Natural killer cell treated with Interleukin-12 subunit alpha and Interleukin-12 subunit beta and Interleukin-15 and Interleukin-18, amount 100 ng/mL, for 72 hours (primary cell): ENCODE measurements at regions not wholly inside any gene's neighbourhood (a gene's known extent, or its start where the extent isn't known, plus 50 kb on each side); places are given as distances from the start of the nearest gene placed in this dataset.

Source experiments
- ATAC-seq, 2 donors: fragments of 150-1000 bp; cut with Tn5 transposase in 1 of 2; sonication (Bioruptor Pico), chemical (Tn5 transposase) in 1 of 2; 2 replicates each; pipeline ENCODE4 v1.10.0; 2021
- DNase-seq: peaks from one replicate; pipeline ENCODE4 v3.0.0; 2022; ENCODE audit warnings: low spot score
- H3K27ac Mint-ChIP-seq, 2 donors: 1 replicate in 1 of 2; 2 replicates in 1 of 2; pipeline ENCODE4 v1.8.0; 2022; ENCODE audit warnings: mixed read lengths in 2 of 2, mild to moderate bottlenecking in 1 of 2, moderate library complexity in 1 of 2
- H3K27me3 Mint-ChIP-seq, 2 donors: 1 replicate in 1 of 2; 2 replicates in 1 of 2; pipeline ENCODE4 v1.8.0; 2022; ENCODE audit warnings: mixed read lengths in 2 of 2
- H3K36me3 Mint-ChIP-seq: one replicate; pipeline ENCODE4 v1.8.0; 2022; ENCODE audit warnings: mixed read lengths
- H3K4me1 Mint-ChIP-seq, 2 donors: 1 replicate in 1 of 2; 2 replicates in 1 of 2; pipeline ENCODE4 v1.8.0; 2022; ENCODE audit warnings: low read depth in 2 of 2, mixed read lengths in 2 of 2, mild to moderate bottlenecking in 1 of 2
- H3K4me3 Mint-ChIP-seq: one replicate; pipeline ENCODE4 v1.8.0; 2022; ENCODE audit warnings: mixed read lengths
- H3K9me3 Mint-ChIP-seq: 2 replicates; pipeline ENCODE4 v1.8.0; 2022; ENCODE audit warnings: mixed read lengths

- H3K27ac Mint-ChIP-seq, result no peak overlapping the region
- H3K27me3 Mint-ChIP-seq, result no peaks in the 10 kb centered on the region
- ATAC-seq (no peak), DNase-seq (no peak)
- no peak overlapping the region for H3K4me3 Mint-ChIP-seq
- peaks cover 0 to 2% of the 10 kb centered on the region in 2 donors for H3K4me1 Mint-ChIP-seq
- H3K36me3 Mint-ChIP-seq, result no peaks in the 10 kb centered on the region
- H3K9me3 Mint-ChIP-seq, result no peaks in the 10 kb centered on the region
Observed at GRCh38 chr17:79280866-79281572, 206.4 kb downstream of the ENGASE start.

GRCh38 chr17:79280010-79280409 lies 205.4 kb downstream of the ENGASE start:
- Mint-ChIP-seq H3K27ac (no peak overlapping the region), H3K4me1 (peaks cover 0 to 5% of the 10 kb centered on the region in 2 donors), H3K9me3 (no peaks in the 10 kb centered on the region), H3K4me3 (no peak overlapping the region), H3K36me3 (no peaks in the 10 kb centered on the region), H3K27me3 (no peaks in the 10 kb centered on the region)
- DNase-seq (no peak), ATAC-seq (no peak)

- ATAC-seq, result no peak
- Mint-ChIP-seq H3K4me3 (no peak overlapping the region), H3K9me3 (no peaks in the 10 kb centered on the region), H3K27me3 (no peaks in the 10 kb centered on the region), H3K27ac (no peak overlapping the region), H3K4me1 (peaks cover 0 to 5% of the 10 kb centered on the region in 2 donors), H3K36me3 (no peaks in the 10 kb centered on the region)
- no peak for DNase-seq
Observed at GRCh38 chr17:79279320-79279719, 204.7 kb downstream of the ENGASE start.

DNA sequence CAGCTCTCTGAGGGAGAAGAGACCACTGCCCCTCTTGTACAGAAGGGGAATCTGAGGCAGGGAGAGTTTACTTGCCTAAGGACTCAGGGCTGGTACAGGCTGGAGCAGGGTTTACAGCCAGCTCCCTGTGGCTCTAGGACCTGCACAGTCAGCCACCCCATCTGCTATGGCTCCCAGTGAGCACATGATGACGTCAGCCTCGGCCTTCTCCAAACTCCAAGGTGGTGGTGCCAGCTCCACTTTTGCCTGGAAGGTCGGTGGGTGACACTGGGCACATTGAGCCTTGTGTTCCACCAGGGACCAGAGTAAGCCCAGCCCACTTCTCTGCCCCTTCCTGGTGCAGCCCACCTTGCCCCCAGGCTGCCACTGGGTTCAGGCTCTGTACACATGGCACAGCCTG lies 202.2 kb downstream of the ENGASE start:
- Mint-ChIP-seq H3K27ac (no peak overlapping the region), H3K4me3 (no peak overlapping the region), H3K27me3 (peaks cover 0 to 2% of the 10 kb centered on the region in 2 donors), H3K9me3 (no peaks in the 10 kb centered on the region), H3K36me3 (no peaks in the 10 kb centered on the region), H3K4me1 (peaks cover 0 to 5% of the 10 kb centered on the region in 2 donors)
- ATAC-seq, result peak in 1 of 2 donors; percentile 46
- DNase-seq, result no peak

GRCh38 chr17:79273660-79274059 lies 199.0 kb downstream of the ENGASE start:
- H3K9me3 Mint-ChIP-seq, result no peaks in the 10 kb centered on the region
- no peak overlapping the region for H3K4me3 Mint-ChIP-seq
- no peak overlapping the region for H3K27ac Mint-ChIP-seq
- no peak for ATAC-seq
- H3K36me3 Mint-ChIP-seq, result no peaks in the 10 kb centered on the region
- peaks cover 16 to 17% of the 10 kb centered on the region in 2 donors for H3K27me3 Mint-ChIP-seq
- no peak for DNase-seq
- H3K4me1 Mint-ChIP-seq, result peaks cover 0 to 2% of the 10 kb centered on the region in 2 donors

DNA sequence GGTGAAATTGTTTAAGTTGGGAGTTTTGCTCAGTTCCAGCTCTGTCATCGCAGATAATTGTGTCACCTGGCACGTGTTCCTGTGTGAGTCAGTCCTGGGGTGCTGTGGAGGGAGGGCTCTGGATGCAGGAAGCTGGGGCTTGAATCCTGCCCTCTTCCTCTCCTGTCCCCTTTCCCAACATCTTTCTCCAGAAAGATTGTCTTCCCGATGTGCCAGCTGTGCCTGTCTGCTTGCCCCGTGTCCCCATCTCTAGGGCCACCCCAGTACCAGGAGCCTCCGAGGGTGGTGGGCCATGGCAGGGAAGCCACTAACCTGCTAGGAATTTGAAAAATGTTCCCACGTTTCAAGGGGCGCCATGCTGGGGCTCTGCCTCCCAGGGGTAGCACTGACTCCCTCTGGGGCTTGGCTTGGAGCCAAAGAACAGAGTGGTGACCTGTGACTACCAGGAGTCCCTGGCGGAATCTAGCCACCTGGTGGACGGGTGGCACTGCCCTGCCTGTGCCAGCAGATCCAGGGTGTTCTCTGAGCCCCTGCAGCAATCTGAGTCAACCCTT lies 198.1 kb downstream of the ENGASE start:
- Mint-ChIP-seq H3K36me3 (no peaks in the 10 kb centered on the region), H3K27me3 (peaks cover 21 to 22% of the 10 kb centered on the region in 2 donors), H3K27ac (no peak overlapping the region), H3K4me1 (peaks cover 0 to 2% of the 10 kb centered on the region in 2 donors), H3K9me3 (no peaks in the 10 kb centered on the region), H3K4me3 (no peak overlapping the region)
- no peak for DNase-seq
- no peak for ATAC-seq

GRCh38 chr17:79272220-79272619 lies 197.6 kb downstream of the ENGASE start:
- Mint-ChIP-seq H3K4me3 (no peak overlapping the region), H3K27ac (no peak overlapping the region)
- DNase-seq, result no peak

GRCh38 chr17:79269620-79270019 lies 195.0 kb downstream of the ENGASE start:
- no peaks in the 10 kb centered on the region for H3K9me3 Mint-ChIP-seq
- H3K4me3 Mint-ChIP-seq, result no peak overlapping the region
- H3K27ac Mint-ChIP-seq, result no peak overlapping the region
- DNase-seq (no peak), ATAC-seq (no peak)
- H3K4me1 Mint-ChIP-seq, result no peaks in the 10 kb centered on the region
- H3K36me3 Mint-ChIP-seq, result no peaks in the 10 kb centered on the region
- H3K27me3 Mint-ChIP-seq, result peaks cover 21 to 22% of the 10 kb centered on the region in 2 donors

More at GRCh38 chr17:79272220-79272619, 197.6 kb downstream of the ENGASE start:
- ATAC-seq, result no peak
- H3K27me3 Mint-ChIP-seq, result peaks cover 21 to 22% of the 10 kb centered on the region in 2 donors
- no peaks in the 10 kb centered on the region for H3K9me3 Mint-ChIP-seq
- peaks cover 0 to 2% of the 10 kb centered on the region in 2 donors for H3K4me1 Mint-ChIP-seq
- no peaks in the 10 kb centered on the region for H3K36me3 Mint-ChIP-seq

GRCh38 chr17:79263191-79263590 lies 188.6 kb downstream of the ENGASE start:
- no peaks in the 10 kb centered on the region for H3K4me1 Mint-ChIP-seq
- no peaks in the 10 kb centered on the region for H3K36me3 Mint-ChIP-seq
- H3K9me3 Mint-ChIP-seq, result no peaks in the 10 kb centered on the region
- DNase-seq (no peak), ATAC-seq (no peak)
- H3K27ac Mint-ChIP-seq, result no peak overlapping the region
- no peak overlapping the region for H3K4me3 Mint-ChIP-seq
- peaks cover under 1% of the 10 kb centered on the region in 2 donors for H3K27me3 Mint-ChIP-seq

DNA sequence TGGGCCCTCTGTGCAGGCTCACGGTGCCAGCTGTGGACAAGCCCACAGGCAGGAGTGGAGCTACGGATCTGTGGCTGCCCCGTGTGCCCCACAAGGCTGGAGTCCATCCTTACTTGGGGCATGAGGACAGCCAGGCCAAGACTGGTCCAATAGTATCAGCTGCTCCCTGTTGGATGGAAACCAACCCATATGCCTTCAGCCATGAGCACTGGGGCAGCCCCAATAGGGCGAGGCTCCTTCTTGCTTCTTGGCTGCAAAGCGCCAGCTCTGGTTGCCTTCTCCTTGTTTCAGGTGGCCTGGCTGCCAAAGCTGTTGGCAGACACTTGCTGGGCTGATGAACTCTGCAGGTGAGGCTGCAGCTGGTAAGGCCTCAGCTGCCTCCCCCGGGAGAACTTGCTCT lies 188.0 kb downstream of the ENGASE start:
- H3K9me3 Mint-ChIP-seq, result no peaks in the 10 kb centered on the region
- H3K4me3 Mint-ChIP-seq, result no peak overlapping the region
- H3K27ac Mint-ChIP-seq, result no peak overlapping the region
- DNase-seq (no peak), ATAC-seq (no peak)
- H3K36me3 Mint-ChIP-seq, result no peaks in the 10 kb centered on the region
- H3K4me1 Mint-ChIP-seq, result no peaks in the 10 kb centered on the region
- H3K27me3 Mint-ChIP-seq, result no peaks in the 10 kb centered on the region

GRCh38 chr17:79261355-79262072 lies 186.9 kb downstream of the ENGASE start:
- no peak for DNase-seq
- no peaks in the 10 kb centered on the region for H3K9me3 Mint-ChIP-seq

GRCh38 chr17:79258843-79259242 lies 184.2 kb downstream of the ENGASE start:
- H3K36me3 Mint-ChIP-seq, result no peaks in the 10 kb centered on the region
- peaks cover 0 to 2% of the 10 kb centered on the region in 2 donors for H3K27me3 Mint-ChIP-seq
- H3K4me3 Mint-ChIP-seq, result no peak overlapping the region
- no peaks in the 10 kb centered on the region for H3K9me3 Mint-ChIP-seq
- ATAC-seq, result no peak
- no peak overlapping the region for H3K27ac Mint-ChIP-seq
- no peak for DNase-seq
- no peaks in the 10 kb centered on the region for H3K4me1 Mint-ChIP-seq

More at GRCh38 chr17:79261355-79262072, 186.9 kb downstream of the ENGASE start:
- Mint-ChIP-seq H3K27ac (no peak overlapping the region), H3K4me3 (no peak overlapping the region), H3K27me3 (peaks cover 0 to 2% of the 10 kb centered on the region in 2 donors), H3K4me1 (no peaks in the 10 kb centered on the region), H3K36me3 (no peaks in the 10 kb centered on the region)
- ATAC-seq, result no peak

DNA sequence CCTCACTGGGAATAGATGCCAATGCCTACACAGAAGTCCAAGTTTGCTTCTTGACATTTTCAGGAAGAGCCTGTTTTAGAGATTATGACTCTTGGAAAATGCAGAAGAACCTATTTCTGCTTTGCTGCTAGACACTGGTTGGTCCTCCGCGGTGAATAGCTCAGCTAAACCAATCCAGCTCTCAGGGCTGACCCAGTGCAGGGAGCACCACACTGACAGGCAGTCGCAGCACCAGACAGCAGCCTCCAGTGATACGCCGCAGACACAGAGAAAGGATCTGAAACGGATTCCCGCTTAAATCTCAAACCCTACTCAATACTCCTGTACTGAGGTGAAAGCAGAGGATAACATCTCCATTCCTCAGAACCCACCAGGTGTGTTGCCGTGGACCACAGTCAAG lies 183.4 kb downstream of the ENGASE start:
- no peak overlapping the region for H3K27ac Mint-ChIP-seq
- no peak overlapping the region for H3K4me3 Mint-ChIP-seq
- no peak for DNase-seq
- peaks cover 0 to 2% of the 10 kb centered on the region in 2 donors for H3K27me3 Mint-ChIP-seq
- H3K36me3 Mint-ChIP-seq, result no peaks in the 10 kb centered on the region
- no peaks in the 10 kb centered on the region for H3K9me3 Mint-ChIP-seq
- no peaks in the 10 kb centered on the region for H3K4me1 Mint-ChIP-seq
- ATAC-seq, result no peak

DNA sequence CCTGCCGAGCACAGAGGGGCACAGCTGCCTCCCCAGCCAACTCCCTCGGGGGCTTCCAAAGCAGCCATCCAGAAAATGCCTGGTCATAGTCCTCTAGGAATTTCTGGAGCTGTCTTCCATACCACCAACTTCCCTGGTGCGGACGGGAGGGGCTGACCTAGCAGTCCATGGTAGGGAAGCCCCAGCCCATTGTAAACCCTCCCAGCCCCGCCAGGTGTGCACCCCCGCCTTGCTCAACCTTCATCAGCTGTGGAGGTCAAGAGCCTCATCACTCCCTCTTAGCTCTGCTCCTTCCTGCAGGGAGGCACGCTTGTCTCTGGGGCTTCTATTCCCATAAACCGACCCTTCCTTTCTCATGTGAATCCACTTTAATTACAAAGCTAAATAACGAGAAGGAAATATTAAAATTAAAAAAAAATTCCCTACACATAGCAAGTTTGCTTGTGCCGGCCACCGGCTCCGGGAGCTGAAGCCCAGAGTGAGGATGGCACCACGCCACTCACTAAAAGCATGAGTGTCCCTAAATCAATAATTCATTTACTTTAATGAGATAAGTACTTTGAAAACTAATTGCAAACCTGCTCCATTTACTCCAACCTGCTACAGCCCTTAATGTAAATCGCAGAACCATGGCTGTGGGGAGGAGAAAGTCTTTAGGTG lies 181.4 kb downstream of the ENGASE start:
- DNase-seq, result no peak
- Mint-ChIP-seq H3K27ac (no peak overlapping the region), H3K4me3 (no peak overlapping the region), H3K27me3 (peaks cover 8 to 12% of the 10 kb centered on the region in 2 donors), H3K4me1 (no peaks in the 10 kb centered on the region), H3K36me3 (no peaks in the 10 kb centered on the region), H3K9me3 (no peaks in the 10 kb centered on the region)
- no peak for ATAC-seq
